Left ventricle myocardium inferior (tissue), 1 donor: ENCODE measurements at regions not wholly inside any gene's neighbourhood (a gene's known extent, or its start where the extent isn't known, plus 50 kb on each side); places are given as distances from the start of the nearest gene placed in this dataset.

Experiments
- DNase-seq: peaks from one replicate; pipeline ENCODE4 v3.0.0-alpha.2; 2020
- H3K27ac ChIP-seq: fragments of 200-600 bp; replicated peaks from 2 replicates; pipeline ENCODE4 v1.8.0; 2021
- H3K27me3 ChIP-seq: fragments of 200-600 bp; 2 replicates; pipeline ENCODE4 v1.8.0; 2021; ENCODE audit warnings: low read depth
- H3K36me3 ChIP-seq: fragments of 200-600 bp; 2 replicates; pipeline ENCODE4 v1.8.0; 2021
- H3K4me1 ChIP-seq: fragments of 200-600 bp; 2 replicates; pipeline ENCODE4 v1.8.0; 2021
- H3K4me3 ChIP-seq: fragments of 200-600 bp; 2 replicates; pipeline ENCODE4 v1.8.0; 2021; ENCODE audit warnings: mild to moderate bottlenecking, moderate library complexity
- H3K9me3 ChIP-seq: fragments of 200-600 bp; replicated peaks from 2 replicates; pipeline ENCODE4 v1.8.0; 2021
- CTCF ChIP-seq: fragments of 200-600 bp; IDR thresholded peaks from 2 replicates; pipeline ENCODE4 v1.8.0; 2021; ENCODE audit warnings: antibody characterized with exemption, mild to moderate bottlenecking, borderline replicate concordance
- intact Hi-C: fragments of 100-400 bp; cut with micrococcal nuclease; formaldehyde crosslinking; loops from one replicate; pipeline ENCODE4 v1.11.0; 2022
- donor health status: DM: no; HTN: yes; CAD: no; lungs with severe emphysema.

- H3K4me1 ChIP-seq: peaks cover 7% of the 10 kb centered on the region
- H3K36me3 ChIP-seq: no peaks in the 10 kb centered on the region
- no peaks in the 10 kb centered on the region for H3K27me3 ChIP-seq
- no peak for DNase-seq
- no peak for TF ChIP-seq CTCF
- H3K4me3 ChIP-seq: no peak overlapping the region
- intact Hi-C loops: no loop called here
- H3K27ac ChIP-seq: no peak overlapping the region
- peaks cover 13% of the 10 kb centered on the region for H3K9me3 ChIP-seq
These were observed 62.2 kb upstream of the AKAP13 start for GRCh38 chr15:85318048-85318731.

GRCh38 chr15:85318732-85319076 lies 61.7 kb upstream of the AKAP13 start:
- no peak for DNase-seq
- intact Hi-C loops: no loop called here
- Histone ChIP-seq H3K4me3 (no peak overlapping the region), H3K9me3 (peaks cover 15% of the 10 kb centered on the region), H3K27ac (no peak overlapping the region), H3K4me1 (peaks cover 7% of the 10 kb centered on the region), H3K27me3 (no peaks in the 10 kb centered on the region), H3K36me3 (no peaks in the 10 kb centered on the region)
- no peak for TF ChIP-seq CTCF

GRCh38 chr15:85324202-85324601 lies 56.2 kb upstream of the AKAP13 start:
- intact Hi-C loops: no loop called here

GRCh38 chr15:85325834-85326233 lies 54.6 kb upstream of the AKAP13 start:
- DNase-seq: no peak
- Histone ChIP-seq H3K27me3 (no peaks in the 10 kb centered on the region), H3K36me3 (no peaks in the 10 kb centered on the region), H3K4me3 (no peak overlapping the region), H3K4me1 (peaks cover 32% of the 10 kb centered on the region), H3K9me3 (peaks cover 15% of the 10 kb centered on the region), H3K27ac (no peak overlapping the region)
- intact Hi-C loops: no loop called here
- TF ChIP-seq CTCF: no peak

More at GRCh38 chr15:85324202-85324601, 56.2 kb upstream of the AKAP13 start:
- Histone ChIP-seq H3K9me3 (peaks cover 15% of the 10 kb centered on the region), H3K4me3 (no peak overlapping the region), H3K4me1 (peaks cover 15% of the 10 kb centered on the region), H3K27ac (no peak overlapping the region), H3K36me3 (no peaks in the 10 kb centered on the region), H3K27me3 (no peaks in the 10 kb centered on the region)
- TF ChIP-seq CTCF: no peak
- DNase-seq: no peak

GRCh38 chr15:85326291-85326690 lies 54.1 kb upstream of the AKAP13 start:
- H3K4me1 ChIP-seq: peaks cover 35% of the 10 kb centered on the region
- H3K27ac ChIP-seq: no peak overlapping the region
- H3K4me3 ChIP-seq: no peak overlapping the region
- H3K9me3 ChIP-seq: peaks cover 15% of the 10 kb centered on the region
- DNase-seq: no peak
- intact Hi-C loops: no loop called here
- H3K27me3 ChIP-seq: no peaks in the 10 kb centered on the region
- no peak for TF ChIP-seq CTCF
- no peaks in the 10 kb centered on the region for H3K36me3 ChIP-seq
